SK-N-SH treated with all-trans-retinoic acid at 6 μM for 48 hours (cell line): ENCODE measurements at regions not wholly inside any gene's neighbourhood (a gene's known extent, or its start where the extent isn't known, plus 50 kb on each side); places are given as distances from the start of the nearest gene placed in this dataset.

ENCODE experiments used
- ARNTL ChIP-seq: fragments of 450-650 bp; formaldehyde crosslinking; IDR thresholded peaks from 2 replicates; pipeline ENCODE4 v1.5.0; 2020; ENCODE audit warnings: low read depth, mild to moderate bottlenecking, moderate library complexity, borderline replicate concordance
- ISL1 ChIP-seq: fragments of 250-450 bp; sonication (Bioruptor Pico); IDR thresholded peaks from 2 replicates; pipeline ENCODE4 v2.1.2; 2022; ENCODE audit warnings: mild to moderate bottlenecking, moderate library complexity
- PPARA ChIP-seq: fragments of 250-450 bp; sonication (Bioruptor Pico); IDR thresholded peaks from 2 replicates; pipeline ENCODE4 v1.5.0; 2020; ENCODE audit warnings: mild to moderate bottlenecking, borderline replicate concordance
- TCF4 ChIP-seq: fragments of 250-450 bp; sonication (Bioruptor Pico); IDR thresholded peaks from 2 replicates; pipeline ENCODE4 v1.8.0; 2021; ENCODE audit warnings: mild to moderate bottlenecking, moderate library complexity, borderline replicate concordance
- ZC3H10 ChIP-seq: fragments of 250-450 bp; sonication (Bioruptor Pico); IDR thresholded peaks from 2 replicates; pipeline ENCODE4 v1.5.1; 2021; ENCODE audit warnings: mild to moderate bottlenecking, moderate library complexity
- ZFP30 ChIP-seq: fragments of 450-650 bp; formaldehyde crosslinking; IDR thresholded peaks from 2 replicates; pipeline ENCODE4 v1.5.0; 2022; ENCODE audit warnings: mild to moderate bottlenecking, moderate library complexity
- TF ChIP-seq, protein P1 (sequence below): fragments of 250-450 bp; sonication (Bioruptor Pico); IDR thresholded peaks from 2 replicates; pipeline ENCODE4 v1.8.0; 2020; ENCODE audit warnings: mild to moderate bottlenecking, moderate library complexity, borderline replicate concordance

DNA sequence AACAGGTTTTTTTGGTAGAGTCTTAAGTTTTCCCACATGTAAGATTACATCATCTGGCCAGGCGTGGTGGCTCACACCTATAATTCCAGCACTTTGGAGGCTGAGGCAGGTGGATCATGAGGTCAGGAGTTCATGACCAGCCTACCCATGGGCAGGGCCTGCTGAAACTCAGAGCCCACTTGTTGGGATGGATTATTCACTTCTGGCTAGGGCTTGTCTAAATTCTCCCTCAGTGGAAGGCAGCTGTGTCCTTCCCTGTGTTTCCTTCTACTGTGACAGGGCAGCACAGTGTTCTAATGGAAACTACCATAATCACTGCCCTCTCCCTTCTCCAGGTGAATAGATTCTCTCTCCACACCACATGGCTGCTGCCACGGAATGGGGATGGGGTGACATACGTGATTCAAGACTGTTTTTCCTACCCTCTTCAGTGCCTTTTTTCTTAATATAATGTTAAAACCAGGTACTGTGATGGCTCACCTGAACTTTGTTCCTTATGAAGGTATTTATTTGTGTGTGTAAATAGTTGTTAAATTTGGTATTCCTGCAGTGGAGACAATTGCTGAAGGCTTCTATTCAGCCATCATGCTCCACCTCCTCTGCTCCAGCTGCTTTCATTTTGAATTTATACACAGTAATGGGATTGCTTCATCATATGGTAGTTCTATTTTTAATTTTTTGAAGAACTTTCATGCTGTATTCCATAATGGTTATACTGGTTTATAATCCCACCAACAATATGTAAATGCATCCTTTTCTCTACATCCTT lies 287.2 kb upstream of the HS3ST1 start:
- TF ChIP-seq ZFP30: no peak
- TF ChIP-seq ISL1 (CRISPR knock-in tag): no peak
- TF ChIP-seq TCF4 (CRISPR knock-in tag): no peak
- TF ChIP-seq PPARA (CRISPR knock-in tag): no peak
- no peak for TF ChIP-seq ARNTL
- TF ChIP-seq, protein P1, sequence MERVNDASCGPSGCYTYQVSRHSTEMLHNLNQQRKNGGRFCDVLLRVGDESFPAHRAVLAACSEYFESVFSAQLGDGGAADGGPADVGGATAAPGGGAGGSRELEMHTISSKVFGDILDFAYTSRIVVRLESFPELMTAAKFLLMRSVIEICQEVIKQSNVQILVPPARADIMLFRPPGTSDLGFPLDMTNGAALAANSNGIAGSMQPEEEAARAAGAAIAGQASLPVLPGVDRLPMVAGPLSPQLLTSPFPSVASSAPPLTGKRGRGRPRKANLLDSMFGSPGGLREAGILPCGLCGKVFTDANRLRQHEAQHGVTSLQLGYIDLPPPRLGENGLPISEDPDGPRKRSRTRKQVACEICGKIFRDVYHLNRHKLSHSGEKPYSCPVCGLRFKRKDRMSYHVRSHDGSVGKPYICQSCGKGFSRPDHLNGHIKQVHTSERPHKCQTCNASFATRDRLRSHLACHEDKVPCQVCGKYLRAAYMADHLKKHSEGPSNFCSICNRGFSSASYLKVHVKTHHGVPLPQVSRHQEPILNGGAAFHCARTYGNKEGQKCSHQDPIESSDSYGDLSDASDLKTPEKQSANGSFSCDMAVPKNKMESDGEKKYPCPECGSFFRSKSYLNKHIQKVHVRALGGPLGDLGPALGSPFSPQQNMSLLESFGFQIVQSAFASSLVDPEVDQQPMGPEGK (CRISPR knock-in tag): no peak
- TF ChIP-seq ZC3H10 (CRISPR knock-in tag): no peak
